ENCODE measurements at regions not wholly inside any gene's neighbourhood (a gene's known extent, or its start where the extent isn't known, plus 50 kb on each side); places are given as distances from the start of the nearest gene placed in this dataset.
"Not testable (repeated sequence)": the region's sequence is repeated elsewhere in the genome, so short reads cannot be mapped to it uniquely, and the experiment has no call there.

GRCh38 chr9:75365196-75365595 lies 276.9 kb downstream of the OSTF1 start:
- H3K27ac ChIP-seq: no peak overlapping the region
- TF ChIP-seq CTCF (conservative IDR thresholded peaks at IDR 0.05) (no peak), ZFX (IDR thresholded peaks at IDR 0.05) (no peak)

GRCh38 chr9:75369989-75370388 lies 281.7 kb downstream of the OSTF1 start:
- H3K27ac ChIP-seq: no peak overlapping the region
- TF ChIP-seq ZFX (IDR thresholded peaks at IDR 0.05) (no peak), CTCF (conservative IDR thresholded peaks at IDR 0.05) (no peak)

- TF ChIP-seq ZFX (IDR thresholded peaks at IDR 0.05) (no peak), CTCF (conservative IDR thresholded peaks at IDR 0.05) (no peak)
Observed at GRCh38 chr9:75372499-75373268, 284.4 kb downstream of the OSTF1 start.

GRCh38 chr9:75376680-75377254 lies 288.5 kb downstream of the OSTF1 start:
- H3K27ac ChIP-seq: no peak overlapping the region
- no peak for TF ChIP-seq CTCF (conservative IDR thresholded peaks at IDR 0.05)
- TF ChIP-seq ZFX (IDR thresholded peaks at IDR 0.05): no peak

More at GRCh38 chr9:75372499-75373268, 284.4 kb downstream of the OSTF1 start:
- no peak overlapping the region for H3K27ac ChIP-seq

GRCh38 chr9:75378036-75378435 lies 289.7 kb downstream of the OSTF1 start:
- H3K27ac ChIP-seq: no peak overlapping the region

GRCh38 chr9:75378926-75379325 lies 290.6 kb downstream of the OSTF1 start:
- no peak overlapping the region for H3K27ac ChIP-seq
- TF ChIP-seq ZFX (IDR thresholded peaks at IDR 0.05) (no peak), CTCF (conservative IDR thresholded peaks at IDR 0.05) (no peak)

More at GRCh38 chr9:75378036-75378435, 289.7 kb downstream of the OSTF1 start:
- no peak for TF ChIP-seq CTCF (conservative IDR thresholded peaks at IDR 0.05)

- TF ChIP-seq CTCF (conservative IDR thresholded peaks at IDR 0.05) (no peak), ZFX (IDR thresholded peaks at IDR 0.05) (no peak)
Observed at GRCh38 chr9:75382126-75382525, 293.8 kb downstream of the OSTF1 start.

GRCh38 chr9:75383420-75384034 lies 295.2 kb downstream of the OSTF1 start:
- H3K27ac ChIP-seq: not testable (repeated sequence)

More at GRCh38 chr9:75382126-75382525, 293.8 kb downstream of the OSTF1 start:
- H3K27ac ChIP-seq: no peak overlapping the region
